OCI-LY3 (cell line): ENCODE measurements at regions not wholly inside any gene's neighbourhood (a gene's known extent, or its start where the extent isn't known, plus 50 kb on each side); places are given as distances from the start of the nearest gene placed in this dataset.

Experiments used
- H2AFZ ChIP-seq: fragments of 200-600, 300-600 bp; shearing (Covaris generic); 2 replicates; pipeline ENCODE4 v1.6.0; 2014; ENCODE audit warnings: antibody characterized with exemption, low read depth, low read length
- H3K27ac ChIP-seq: fragments of 200-600, 300-600 bp; sonication (generic); 2 replicates; pipeline ENCODE4 v1.5.1; 2014; ENCODE audit warnings: mild to moderate bottlenecking, low read length, moderate library complexity, mixed read lengths
- H3K27me3 ChIP-seq: fragments of 200-600, 300-600 bp; sonication (generic); 2 replicates; pipeline ENCODE4 v1.6.1; 2014; ENCODE audit warnings: low read depth, low read length, mixed read lengths
- H3K36me3 ChIP-seq: fragments of 200-600, 300-600 bp; sonication (generic); replicated peaks from 2 replicates; pipeline ENCODE3; 2014; ENCODE audit warnings: low read depth, low read length, mixed read lengths
- H3K4me1 ChIP-seq: fragments of 300-600, 200-600 bp; sonication (generic); 2 replicates; pipeline ENCODE4 v1.6.1; 2014; ENCODE audit warnings: low read length, mixed read lengths
- H3K4me2 ChIP-seq: fragments of 200-600, 300-600 bp; sonication (generic); 2 replicates; pipeline ENCODE4 v1.6.1; 2014; ENCODE audit warnings: low read length, mixed read lengths
- H3K4me3 ChIP-seq: fragments of 300-600, 200-600 bp; sonication (generic); 2 replicates; pipeline ENCODE4 v1.5.1; 2014; ENCODE audit warnings: antibody characterized with exemption, mild to moderate bottlenecking, low read length, moderate library complexity
- H3K79me2 ChIP-seq: fragments of 300-600, 200-600 bp; shearing (Covaris generic); 2 replicates; pipeline ENCODE4 v1.6.1; 2014; ENCODE audit warnings: mild to moderate bottlenecking, low read length, mixed read lengths
- H3K9ac ChIP-seq: fragments of 300-600, 200-600 bp; shearing (Covaris generic); 2 replicates; pipeline ENCODE4 v1.6.0; 2014; ENCODE audit warnings: mild to moderate bottlenecking, low read length, moderate library complexity
- H3K9me3 ChIP-seq: fragments of 200-600, 300-600 bp; shearing (Covaris generic); 2 replicates; pipeline ENCODE4 v1.6.1; 2014; ENCODE audit warnings: low read length, mixed read lengths; ENCODE audit not compliant: insufficient read depth
- H4K20me1 ChIP-seq: fragments of 200-600, 300-600 bp; sonication (generic); 2 replicates; pipeline ENCODE4 v1.6.1; 2016; ENCODE audit warnings: low read length, mixed read lengths; ENCODE audit not compliant: insufficient read depth
- CTCF ChIP-seq: fragments of 200-600, 300-600 bp; sonication (generic); IDR thresholded peaks from 2 replicates; pipeline ENCODE4 v1.5.1; 2014; ENCODE audit warnings: antibody characterized with exemption, low read length, low read depth
- EZH2phosphoT487 ChIP-seq: fragments of 200-600 bp; shearing (Covaris generic); IDR thresholded peaks from 2 replicates; pipeline ENCODE4 v1.6.1; 2018; ENCODE audit warnings: antibody characterized with exemption, mixed run types, low read depth

- Histone ChIP-seq H3K9ac (no peak overlapping the region), H3K36me3 (no peaks in the 10 kb centered on the region), H3K9me3 (no peaks in the 10 kb centered on the region), H3K79me2 (no peaks in the 10 kb centered on the region), H3K4me1 (no peaks in the 10 kb centered on the region), H3K27me3 (no peaks in the 10 kb centered on the region), H4K20me1 (no peaks in the 10 kb centered on the region), H2AFZ (no peak overlapping the region), H3K27ac (no peak overlapping the region), H3K4me2 (no peak overlapping the region), H3K4me3 (no peak overlapping the region)
- no peak for TF ChIP-seq CTCF
- no peak for TF ChIP-seq EZH2phosphoT487
These were observed 526.3 kb downstream of the MATN1 start for GRCh38 chr1:30196872-30197638.

DNA sequence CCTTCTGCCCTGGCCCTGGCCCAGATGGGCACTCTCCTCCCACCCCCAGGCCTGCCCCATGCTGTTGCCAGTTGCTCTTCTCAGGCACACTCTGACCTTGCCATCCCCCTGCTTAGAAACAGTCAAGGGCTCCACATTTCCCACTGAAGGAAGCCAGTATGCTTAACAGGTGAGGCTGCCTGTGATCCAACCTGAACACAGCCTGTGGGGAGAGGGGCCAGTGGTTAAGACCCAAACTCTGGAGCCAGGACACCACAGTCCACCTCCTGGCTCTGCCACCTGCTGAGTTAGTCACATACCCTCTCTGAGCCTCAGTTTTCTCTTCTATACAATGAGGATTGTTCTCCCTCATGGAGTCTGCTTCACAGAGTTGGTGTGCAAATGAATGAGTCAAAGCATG lies 526.9 kb downstream of the MATN1 start:
- Histone ChIP-seq H3K4me2 (no peak overlapping the region), H3K79me2 (no peaks in the 10 kb centered on the region), H3K36me3 (no peaks in the 10 kb centered on the region), H4K20me1 (no peaks in the 10 kb centered on the region), H3K27me3 (no peaks in the 10 kb centered on the region), H2AFZ (no peak overlapping the region), H3K4me3 (no peak overlapping the region), H3K9ac (no peak overlapping the region), H3K9me3 (no peaks in the 10 kb centered on the region), H3K27ac (no peak overlapping the region), H3K4me1 (no peaks in the 10 kb centered on the region)
- TF ChIP-seq CTCF: no peak
- no peak for TF ChIP-seq EZH2phosphoT487

GRCh38 chr1:30195424-30196134 lies 527.8 kb downstream of the MATN1 start:
- H3K36me3 ChIP-seq: no peaks in the 10 kb centered on the region
- no peak for TF ChIP-seq EZH2phosphoT487
- no peak for TF ChIP-seq CTCF
- H3K79me2 ChIP-seq: no peaks in the 10 kb centered on the region
- H3K4me2 ChIP-seq: no peak overlapping the region
- no peak overlapping the region for H3K9ac ChIP-seq
- H2AFZ ChIP-seq: no peak overlapping the region
- H4K20me1 ChIP-seq: no peaks in the 10 kb centered on the region
- no peaks in the 10 kb centered on the region for H3K27me3 ChIP-seq
- H3K4me3 ChIP-seq: no peak overlapping the region
- no peak overlapping the region for H3K27ac ChIP-seq
- no peaks in the 10 kb centered on the region for H3K4me1 ChIP-seq
- H3K9me3 ChIP-seq: no peaks in the 10 kb centered on the region

DNA sequence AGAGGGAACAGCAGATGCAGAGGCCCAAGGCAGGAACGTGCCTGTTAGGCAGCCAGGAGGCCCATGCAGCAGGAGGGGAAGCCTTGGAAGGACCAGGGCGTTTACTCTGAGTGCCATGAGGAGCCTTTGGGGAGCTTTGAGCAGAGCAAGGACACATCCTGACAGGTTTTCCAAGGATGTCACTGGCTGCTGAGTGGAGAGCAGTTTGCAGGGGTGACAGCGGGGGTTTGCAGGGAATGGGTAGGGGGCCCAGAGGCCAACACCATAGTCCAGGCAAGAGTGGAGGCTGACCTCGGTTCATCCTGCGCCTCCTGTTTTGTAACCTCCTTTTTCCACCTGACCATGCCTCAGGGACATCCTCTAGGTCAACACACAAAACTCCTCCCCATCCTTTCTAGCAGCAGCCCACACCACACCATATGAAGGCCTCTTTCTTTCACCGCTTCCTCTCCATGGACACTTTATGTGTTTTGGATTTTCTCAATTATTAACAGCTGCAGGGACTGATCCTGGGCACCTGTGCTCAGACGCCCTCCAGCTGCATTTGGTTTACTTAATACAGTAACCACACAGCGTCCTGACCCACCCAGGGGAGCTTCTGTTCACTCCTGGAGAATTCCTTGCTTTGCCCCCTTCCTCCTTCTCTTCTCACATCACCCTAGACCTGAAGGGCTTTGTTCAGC lies 528.5 kb downstream of the MATN1 start:
- no peaks in the 10 kb centered on the region for H3K9me3 ChIP-seq
- H3K36me3 ChIP-seq: no peaks in the 10 kb centered on the region
- no peaks in the 10 kb centered on the region for H3K27me3 ChIP-seq
- TF ChIP-seq EZH2phosphoT487 (no peak), CTCF (no peak)
- H4K20me1 ChIP-seq: no peaks in the 10 kb centered on the region
- H3K4me3 ChIP-seq: no peak overlapping the region
- H3K4me1 ChIP-seq: no peaks in the 10 kb centered on the region
- no peaks in the 10 kb centered on the region for H3K79me2 ChIP-seq
- H3K9ac ChIP-seq: no peak overlapping the region
- no peak overlapping the region for H2AFZ ChIP-seq
- no peak overlapping the region for H3K27ac ChIP-seq
- H3K4me2 ChIP-seq: no peak overlapping the region
